ENCODE measurements at regions not wholly inside any gene's neighbourhood (a gene's known extent, or its start where the extent isn't known, plus 50 kb on each side); places are given as distances from the start of the nearest gene placed in this dataset.

GRCh38 chr6:16811277-16811979, 50.2 kb upstream of the ATXN1 start:
- TF ChIP-seq CTCF (conservative IDR thresholded peaks at IDR 0.05; ENCODE audit: low read length) (no peak), EZH2phosphoT487 (IDR thresholded peaks at IDR 0.05; ENCODE audit: borderline replicate concordance) (no peak)
